C4-2B (cell line): ENCODE measurements at regions not wholly inside any gene's neighbourhood (a gene's known extent, or its start where the extent isn't known, plus 50 kb on each side); places are given as distances from the start of the nearest gene placed in this dataset.

Experiments
- ZFX ChIP-seq: fragments of 450-650 bp; IDR thresholded peaks from 2 replicates; pipeline ENCODE4 v1.6.1; 2017
- TF ChIP-seq, protein P1 (sequence below): fragments of 450-650 bp; conservative IDR thresholded peaks from 2 replicates; pipeline ENCODE4 v1.5.1; 2017; ENCODE audit warnings: mild to moderate bottlenecking

DNA sequence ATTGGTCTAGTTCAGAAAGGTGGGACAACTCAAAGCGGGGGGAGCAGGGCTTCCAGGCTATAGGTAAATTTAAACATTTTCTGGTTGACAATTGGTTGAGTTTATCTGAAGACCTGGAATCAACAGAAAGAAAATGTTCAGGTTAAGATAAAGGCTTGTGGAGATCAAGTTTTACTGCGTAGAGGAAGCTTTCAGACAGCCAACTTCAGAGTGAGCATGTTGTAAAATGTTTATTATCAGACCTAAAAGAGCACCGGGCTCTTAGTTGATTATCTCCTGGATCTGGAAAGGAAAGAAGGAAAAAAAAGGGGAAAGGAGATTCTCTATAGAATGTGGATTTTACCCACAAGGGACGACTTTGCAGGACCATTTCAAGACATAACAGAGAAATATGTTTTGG is 227.0 kb upstream of the SH3BP4 start:
- TF ChIP-seq, protein P1, sequence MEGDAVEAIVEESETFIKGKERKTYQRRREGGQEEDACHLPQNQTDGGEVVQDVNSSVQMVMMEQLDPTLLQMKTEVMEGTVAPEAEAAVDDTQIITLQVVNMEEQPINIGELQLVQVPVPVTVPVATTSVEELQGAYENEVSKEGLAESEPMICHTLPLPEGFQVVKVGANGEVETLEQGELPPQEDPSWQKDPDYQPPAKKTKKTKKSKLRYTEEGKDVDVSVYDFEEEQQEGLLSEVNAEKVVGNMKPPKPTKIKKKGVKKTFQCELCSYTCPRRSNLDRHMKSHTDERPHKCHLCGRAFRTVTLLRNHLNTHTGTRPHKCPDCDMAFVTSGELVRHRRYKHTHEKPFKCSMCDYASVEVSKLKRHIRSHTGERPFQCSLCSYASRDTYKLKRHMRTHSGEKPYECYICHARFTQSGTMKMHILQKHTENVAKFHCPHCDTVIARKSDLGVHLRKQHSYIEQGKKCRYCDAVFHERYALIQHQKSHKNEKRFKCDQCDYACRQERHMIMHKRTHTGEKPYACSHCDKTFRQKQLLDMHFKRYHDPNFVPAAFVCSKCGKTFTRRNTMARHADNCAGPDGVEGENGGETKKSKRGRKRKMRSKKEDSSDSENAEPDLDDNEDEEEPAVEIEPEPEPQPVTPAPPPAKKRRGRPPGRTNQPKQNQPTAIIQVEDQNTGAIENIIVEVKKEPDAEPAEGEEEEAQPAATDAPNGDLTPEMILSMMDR = no peak
- TF ChIP-seq ZFX = no peak
